GM21526 (cell line): ENCODE measurements at regions not wholly inside any gene's neighbourhood (a gene's known extent, or its start where the extent isn't known, plus 50 kb on each side); places are given as distances from the start of the nearest gene placed in this dataset.

Source experiments
- ATAC-seq: cut with Tn5 transposase; IDR thresholded peaks from one replicate; pipeline ENCODE4 v1.9.1; 2021; ENCODE audit warnings: moderate library complexity; ENCODE audit not compliant: unreplicated experiment, low FRiP score

DNA sequence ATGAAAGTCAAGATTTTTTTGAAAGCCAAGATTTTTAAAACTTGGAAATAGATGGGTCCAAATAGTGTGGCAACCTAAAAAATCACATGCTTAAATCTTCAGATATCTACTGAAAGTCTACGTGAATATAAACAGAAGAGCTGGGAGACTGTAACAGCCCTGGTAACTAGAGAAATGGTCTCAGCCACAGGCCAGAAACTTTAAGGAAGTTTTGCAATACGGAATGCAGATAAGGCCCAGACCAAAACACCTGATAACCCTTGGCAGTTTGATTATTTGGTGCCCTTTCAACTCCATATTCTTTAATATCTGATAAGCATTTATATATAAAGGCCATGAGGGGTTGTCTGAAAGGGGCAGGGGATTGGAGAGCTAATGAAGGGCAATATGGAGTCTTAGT lies 537.3 kb upstream of the TGFBR2 start:
- no peak for ATAC-seq

DNA sequence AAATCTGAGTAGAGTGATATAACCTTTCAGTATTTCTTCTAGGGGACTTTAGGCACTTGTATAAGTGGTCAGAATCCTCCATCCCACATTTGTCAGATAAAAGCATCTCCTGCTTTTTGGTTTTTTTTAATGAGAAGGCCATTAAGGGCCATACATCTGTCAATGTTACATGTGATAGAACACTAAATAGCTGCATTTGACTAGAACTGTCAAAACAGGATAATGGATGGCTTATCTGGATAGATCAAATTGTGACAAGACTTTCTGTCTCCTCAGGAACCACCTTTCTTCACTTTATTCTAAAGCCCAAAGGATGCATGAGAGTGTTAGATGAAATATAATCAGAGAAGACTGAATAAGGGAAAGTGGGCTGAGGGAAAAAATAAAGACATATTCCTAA lies 533.4 kb upstream of the TGFBR2 start:
- no peak for ATAC-seq

DNA sequence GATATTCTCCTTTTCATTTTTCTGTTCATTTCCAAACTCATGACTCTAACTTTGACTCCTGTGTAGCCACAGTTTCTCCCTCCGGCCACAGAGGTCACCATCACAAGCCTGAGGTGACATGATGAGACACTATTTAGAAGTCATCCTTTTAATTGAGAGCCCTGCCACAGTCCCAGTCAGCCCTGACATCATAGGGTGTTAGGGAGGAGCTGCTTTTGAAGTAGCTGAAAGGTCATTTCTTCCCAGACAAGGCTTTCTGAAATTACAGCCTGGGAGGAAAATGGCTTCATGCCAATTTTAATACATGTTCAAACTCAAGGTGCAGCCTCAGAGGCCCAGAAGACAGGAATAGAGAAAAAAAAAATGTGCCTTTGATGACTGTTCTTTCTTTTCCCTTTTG lies 532.8 kb upstream of the TGFBR2 start:
- no peak for ATAC-seq

DNA sequence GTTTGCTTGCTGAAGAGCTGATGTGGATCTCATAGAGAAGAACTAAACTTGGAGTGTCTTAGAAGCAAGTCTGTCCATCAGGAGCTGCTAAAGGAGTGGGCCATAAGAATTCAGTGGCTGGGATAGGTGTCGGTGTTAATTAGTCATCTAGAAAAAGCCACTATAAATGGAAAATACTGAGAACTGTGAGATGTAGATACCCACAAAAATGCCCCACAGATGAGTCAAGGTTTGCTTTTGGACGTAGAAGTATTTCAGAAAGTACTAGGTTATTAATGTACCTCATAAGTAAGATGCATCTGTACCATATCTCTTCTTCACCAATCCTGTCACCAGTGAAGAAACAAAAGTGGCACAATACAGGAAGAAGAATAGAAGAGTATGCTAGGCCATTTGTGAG lies 530.9 kb upstream of the TGFBR2 start:
- ATAC-seq = no peak

DNA sequence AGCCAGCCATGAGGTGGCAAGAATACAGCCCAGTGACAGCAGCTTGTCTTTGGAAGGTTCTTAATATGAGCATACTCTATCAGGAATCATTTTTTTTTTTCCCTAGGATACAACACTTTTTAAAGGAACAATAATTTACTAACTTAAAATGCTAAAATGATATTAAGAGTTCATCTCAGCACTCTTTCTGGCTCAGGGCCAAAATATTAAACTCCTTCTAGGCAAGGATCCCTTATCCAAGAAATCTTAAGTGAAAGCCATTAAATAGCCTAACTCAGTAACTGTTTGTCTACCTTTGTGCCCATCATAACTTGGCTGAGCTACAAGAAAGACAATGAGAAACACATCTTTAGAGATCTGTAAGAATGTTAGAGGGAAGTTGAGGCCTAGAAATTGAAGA lies 529.5 kb upstream of the TGFBR2 start:
- ATAC-seq = no peak

DNA sequence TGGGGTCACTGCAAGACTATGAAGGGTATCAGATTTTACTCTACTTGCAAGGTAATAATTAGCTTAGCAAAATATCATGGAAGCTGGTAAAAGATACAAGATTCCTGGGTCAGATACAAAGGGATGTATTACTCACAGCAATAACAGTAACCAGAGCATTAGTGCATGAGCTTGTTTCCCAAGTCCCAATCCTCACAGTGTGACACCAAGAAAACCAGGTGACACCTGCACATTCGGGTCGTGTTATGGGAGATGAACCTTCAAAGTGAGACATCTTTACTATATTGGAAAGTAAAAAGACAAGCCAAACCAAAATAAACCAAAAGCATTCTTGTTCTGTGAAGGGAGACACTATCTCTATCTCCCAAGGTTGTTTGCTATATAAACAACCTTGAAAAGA lies 528.7 kb upstream of the TGFBR2 start:
- ATAC-seq = no peak

DNA sequence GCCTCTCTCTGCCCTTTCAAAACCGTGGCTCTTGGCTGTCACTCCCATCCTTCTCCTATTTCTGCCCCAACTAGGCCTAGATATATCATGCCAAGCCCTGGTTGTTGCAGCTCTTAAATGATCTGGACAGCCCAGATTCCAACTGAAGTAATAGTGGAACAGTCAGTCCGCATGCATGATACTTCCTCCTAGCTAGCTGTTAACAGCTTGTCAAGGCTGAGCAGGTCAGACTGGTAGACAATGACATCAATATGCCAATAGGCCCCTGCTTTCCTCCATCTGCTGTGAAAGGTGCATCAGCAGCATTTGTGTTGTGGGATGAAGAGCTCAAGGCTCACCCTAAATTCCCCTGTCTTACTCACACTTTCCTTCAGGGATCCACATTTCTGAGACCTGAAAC lies 527.7 kb upstream of the TGFBR2 start:
- ATAC-seq = no peak

DNA sequence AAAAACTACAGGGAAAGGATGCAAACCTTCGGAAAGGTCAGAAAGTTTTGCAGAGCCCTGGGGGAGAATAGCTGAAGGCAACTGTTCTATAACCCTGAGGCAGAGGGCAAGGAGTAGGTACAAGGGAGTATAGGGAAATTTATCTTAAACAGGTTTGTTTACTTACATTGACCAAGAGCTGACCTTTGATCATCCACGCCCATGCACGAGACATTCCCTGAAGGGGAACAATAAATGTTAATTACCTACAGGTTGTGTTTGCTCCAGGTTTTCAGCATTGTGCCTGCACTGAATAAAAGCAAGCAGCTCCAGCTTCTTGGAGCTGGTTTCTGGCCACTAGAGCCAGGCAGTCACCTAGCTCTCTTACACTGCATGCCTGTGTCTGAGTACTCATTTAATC lies 524.5 kb upstream of the TGFBR2 start:
- ATAC-seq = no peak

DNA sequence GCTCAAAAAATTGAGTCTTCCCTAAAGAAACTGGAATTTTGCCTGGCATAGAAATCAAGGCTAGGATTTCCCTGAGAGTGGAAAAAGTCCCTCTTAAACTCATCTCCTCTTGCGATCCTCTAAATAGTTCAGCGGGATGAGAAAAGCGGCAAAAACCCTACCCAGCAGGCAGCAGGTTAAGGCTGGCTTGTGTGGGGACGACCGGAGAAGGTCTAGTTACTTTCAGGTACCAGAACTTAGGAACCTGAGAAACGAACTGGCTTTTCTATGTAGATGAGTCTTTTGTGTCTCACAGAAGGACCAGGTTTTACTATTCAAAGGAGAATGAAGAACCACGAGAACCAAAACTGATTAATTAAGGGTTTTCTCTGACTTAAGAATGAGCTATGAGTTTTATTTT lies 523.7 kb upstream of the TGFBR2 start:
- ATAC-seq = no peak

DNA sequence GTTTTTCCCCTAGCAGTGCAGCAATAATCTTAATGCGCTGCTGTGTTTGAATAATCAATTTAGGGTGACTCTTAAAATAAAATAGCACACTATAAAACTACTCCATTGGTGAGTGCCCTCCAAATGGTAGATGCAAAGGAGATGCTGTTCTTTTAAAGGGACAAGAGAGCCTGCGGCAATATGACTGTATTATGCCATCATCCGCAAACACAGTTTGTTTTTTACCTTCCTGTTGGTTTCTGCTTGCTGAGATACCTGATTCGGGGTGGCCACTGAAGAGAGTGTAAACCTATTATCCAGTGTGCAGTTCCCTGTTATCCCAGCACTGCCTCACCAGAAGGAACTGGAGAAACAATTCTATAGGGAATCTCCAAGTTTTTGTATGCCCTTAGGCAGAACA lies 523.1 kb upstream of the TGFBR2 start:
- no peak for ATAC-seq

DNA sequence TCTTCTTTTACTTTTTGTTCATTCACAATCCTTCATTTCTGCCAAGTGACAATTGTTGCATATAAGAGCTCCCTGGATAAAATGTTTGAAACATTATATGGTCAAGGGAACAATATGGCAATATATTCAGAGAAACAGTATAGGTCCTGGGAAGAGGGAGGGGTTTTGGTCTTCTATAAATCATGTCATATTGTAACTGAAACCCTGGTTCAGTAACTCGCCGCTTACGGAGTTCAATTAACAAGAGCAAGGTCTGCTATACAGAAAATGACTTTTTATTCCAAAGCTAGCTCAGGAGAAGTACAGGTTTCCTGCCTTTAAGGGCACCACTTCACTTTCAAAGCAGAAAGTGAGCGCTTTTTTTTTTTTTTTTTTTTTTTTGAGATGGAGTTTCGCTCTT lies 522.1 kb upstream of the TGFBR2 start:
- no peak for ATAC-seq

DNA sequence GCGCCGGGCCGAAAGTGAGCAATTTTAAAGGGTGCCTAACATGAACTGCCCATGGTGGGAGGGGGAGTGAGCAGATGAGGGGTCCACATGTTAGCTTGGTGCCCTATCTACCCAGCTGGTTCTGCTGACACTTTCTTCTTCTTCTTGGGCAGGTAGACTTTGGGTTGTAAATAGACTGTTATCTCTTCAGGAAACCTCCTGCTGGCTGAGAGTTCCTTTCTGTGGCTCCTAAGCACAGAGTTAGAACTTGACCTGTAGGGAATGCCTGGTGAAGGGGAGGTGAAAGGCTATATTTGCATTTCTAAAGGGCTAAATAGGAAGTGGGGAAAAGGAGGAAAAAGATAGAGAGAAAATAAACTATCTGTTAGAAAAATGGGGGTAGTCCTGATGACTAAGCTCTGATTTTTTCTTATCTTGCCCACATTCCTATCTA lies 521.4 kb upstream of the TGFBR2 start:
- ATAC-seq = no peak

DNA sequence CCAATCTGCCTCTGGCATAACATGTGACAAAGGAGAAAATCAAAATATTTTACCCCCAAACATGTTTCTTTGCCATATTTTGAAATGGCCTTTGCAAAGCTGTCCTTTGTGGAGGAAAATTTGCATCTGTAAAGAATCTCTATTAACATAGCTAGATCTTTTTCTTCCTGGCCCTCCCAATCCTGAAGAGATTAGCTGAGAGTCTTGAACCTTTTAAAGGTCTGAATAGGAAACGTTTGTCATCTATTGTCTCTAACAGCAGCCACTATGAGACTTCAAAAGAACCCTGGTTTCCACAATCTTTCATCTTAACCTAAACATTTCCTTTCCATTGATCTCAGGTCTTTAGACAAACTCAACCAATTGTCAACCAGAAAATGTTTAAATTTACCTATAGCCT lies 520.9 kb upstream of the TGFBR2 start:
- no peak for ATAC-seq

DNA sequence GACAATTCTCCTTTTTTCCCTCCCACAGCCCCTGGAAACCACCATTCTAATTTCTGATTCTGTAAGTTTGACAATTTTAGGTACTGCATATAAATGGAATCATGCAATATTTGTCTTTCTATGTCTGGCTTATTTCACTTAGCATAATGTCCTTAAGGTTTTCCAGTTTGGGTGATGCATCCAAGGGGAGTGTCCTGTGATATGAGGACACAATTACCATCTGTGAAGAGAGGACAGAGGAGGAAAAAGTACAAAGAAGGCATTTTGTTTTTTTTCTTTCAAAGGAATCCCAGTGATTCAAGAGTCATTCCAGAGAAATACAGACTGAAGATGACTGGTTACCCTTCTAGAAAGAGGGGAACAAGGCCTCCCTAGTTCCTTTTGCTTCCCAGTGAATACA lies 514.7 kb upstream of the TGFBR2 start:
- no peak for ATAC-seq

DNA sequence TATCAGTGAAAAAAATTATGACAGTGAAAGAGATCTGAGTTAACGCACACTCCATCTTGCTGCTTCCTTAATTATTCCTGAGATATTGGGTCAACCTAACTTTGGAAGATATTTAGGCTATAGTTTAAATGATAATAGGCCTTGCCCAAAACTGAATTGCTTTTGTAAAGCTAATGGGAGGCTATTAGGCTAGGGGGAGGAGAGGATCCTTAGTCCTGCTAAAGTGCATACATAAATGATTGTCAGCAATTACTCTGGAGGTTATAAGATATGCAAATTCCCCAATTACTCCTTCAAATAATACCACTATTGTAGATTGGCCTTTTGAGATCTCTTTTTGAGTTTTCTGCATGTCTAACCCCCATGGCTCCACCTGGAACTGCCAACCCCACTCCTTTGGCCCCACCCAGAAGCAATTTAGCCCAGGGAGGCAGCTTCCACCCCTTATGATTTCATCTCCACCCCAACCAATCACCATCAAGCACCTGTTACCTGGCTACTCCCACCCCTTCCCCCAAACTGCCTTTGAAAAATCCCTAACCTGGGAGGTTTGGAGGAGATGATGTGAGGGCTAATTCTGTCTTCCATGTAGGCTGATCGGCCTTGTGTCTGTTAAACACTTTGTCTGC lies 509.3 kb upstream of the TGFBR2 start:
- no peak for ATAC-seq

DNA sequence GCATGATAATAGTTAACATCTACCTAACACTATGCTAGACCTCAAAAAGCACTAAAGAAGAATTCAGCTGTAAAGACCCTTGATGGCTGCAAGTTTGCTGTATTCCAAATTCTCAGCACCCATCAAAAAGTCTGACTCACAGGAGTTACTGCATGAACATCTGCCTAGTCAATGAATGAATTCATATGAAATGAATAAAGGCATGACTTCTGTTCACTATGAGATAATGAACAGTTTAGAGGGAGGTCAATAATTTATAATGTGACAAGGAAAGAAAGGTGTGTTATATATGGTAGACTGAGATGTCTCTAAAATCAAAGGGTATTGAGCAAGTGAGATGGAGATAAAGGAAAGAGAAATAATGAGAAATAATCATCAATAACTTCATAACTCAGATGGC lies 508.2 kb upstream of the TGFBR2 start:
- ATAC-seq = no peak

DNA sequence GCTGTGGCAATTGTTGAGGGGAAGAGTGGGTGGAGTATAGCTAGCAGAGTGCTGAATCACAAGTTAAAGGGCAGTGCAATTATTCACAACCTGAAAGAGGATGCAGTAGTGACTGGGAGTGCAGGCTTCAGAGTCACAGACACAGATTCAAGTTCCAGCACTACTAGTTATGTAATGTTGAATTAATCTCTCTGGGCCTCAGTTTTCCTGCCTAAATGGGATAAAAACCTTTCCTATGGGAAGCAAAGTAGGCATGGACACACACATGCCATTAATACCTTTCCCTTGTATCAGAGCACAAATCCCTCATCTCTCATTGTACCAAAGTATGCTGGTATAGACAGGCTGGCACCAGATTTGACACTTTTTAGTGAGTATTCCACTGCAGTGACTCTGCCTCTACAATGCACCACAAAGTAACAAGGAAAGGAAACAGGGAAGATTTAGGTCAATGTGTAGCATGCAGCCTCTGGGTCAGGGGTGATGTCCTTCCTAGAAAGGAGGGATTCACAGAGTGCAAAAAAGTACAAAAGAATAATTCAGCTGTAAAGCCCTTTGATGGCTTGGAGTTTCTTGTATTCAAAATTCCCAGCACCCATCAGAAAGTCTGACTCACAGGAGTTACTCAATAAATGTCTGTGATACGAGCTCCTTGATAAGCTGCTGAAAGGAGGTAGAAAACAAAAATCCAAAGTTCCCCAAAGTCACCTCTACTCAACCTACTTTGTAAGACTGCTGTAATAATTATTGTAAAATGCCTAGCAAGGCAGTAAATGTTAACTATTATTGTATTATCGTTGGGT lies 507.5 kb upstream of the TGFBR2 start:
- ATAC-seq = no peak

DNA sequence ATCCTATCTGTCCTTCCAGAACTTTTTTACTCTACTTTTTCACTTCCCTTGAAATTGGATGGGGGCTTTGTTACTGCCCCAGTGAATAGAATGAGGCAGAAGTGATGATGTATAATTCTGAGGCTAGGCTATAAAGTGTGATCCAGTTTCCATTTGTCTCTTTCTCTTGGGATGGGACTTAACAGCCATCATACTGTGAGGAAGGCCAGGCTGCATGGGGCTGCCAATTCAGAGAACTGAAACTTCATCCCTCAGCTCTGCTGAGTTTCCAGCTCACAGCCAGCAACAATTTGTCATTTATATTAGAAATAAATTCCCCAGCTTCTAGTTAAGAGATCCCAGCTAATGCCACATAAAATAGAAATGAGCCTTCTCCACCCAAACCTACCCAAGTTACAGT lies 504.0 kb upstream of the TGFBR2 start:
- ATAC-seq = no peak

DNA sequence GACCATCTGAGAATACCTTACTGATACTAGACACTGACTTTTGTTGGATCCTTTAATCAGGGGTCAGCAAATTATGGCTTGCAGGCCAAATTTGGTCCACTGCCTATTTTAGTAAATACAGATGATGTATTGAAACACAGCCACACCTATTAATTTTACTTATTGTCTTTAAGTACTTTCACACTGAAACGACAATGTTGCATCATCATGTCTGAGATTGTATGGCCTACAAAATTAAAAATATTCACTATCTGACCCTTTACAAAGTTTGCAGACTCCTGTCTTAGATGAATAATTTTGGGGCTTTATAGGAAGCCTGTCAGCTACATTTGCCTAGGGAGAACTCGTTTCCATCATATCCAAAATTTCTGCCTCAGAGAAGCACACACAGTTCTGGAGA lies 503.2 kb upstream of the TGFBR2 start:
- ATAC-seq = no peak

DNA sequence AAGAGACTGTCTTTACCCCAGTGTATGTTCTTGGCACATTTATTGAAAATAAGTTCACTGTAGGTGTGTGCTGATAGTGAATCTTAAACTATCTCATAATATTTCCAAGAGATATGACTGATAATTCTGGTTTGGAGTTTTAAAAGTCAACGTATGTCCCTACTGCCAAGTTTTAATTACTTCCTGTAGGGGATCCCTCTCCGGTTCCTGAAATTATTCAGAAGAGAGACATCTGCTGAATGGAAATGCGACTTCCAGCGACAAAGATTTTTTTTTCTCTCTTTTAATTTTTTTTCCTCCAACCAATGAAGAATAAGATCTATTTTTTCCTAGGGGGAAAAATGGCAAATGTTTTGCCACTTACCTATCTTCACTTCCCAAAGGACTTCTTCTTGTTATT lies 498.9 kb upstream of the TGFBR2 start:
- ATAC-seq = no peak

DNA sequence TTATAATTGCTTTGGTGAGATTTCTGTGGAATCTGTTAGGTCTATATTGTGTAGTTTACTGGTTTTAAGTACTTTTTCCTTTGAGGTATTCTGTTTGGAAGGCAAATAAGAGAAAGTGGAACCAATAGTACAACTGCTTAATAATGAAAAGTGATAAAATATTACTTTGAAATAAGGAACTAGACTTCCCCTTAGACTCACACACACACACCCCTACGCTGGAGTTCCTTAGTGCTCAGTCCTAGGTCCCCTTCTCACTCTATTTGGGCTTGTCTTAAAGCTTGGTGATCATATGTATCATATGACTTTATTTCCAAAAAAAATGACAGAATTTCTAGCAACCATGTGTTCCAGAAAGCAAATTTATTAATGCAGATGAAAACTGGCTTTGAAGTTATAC lies 494.0 kb upstream of the TGFBR2 start:
- no peak for ATAC-seq

DNA sequence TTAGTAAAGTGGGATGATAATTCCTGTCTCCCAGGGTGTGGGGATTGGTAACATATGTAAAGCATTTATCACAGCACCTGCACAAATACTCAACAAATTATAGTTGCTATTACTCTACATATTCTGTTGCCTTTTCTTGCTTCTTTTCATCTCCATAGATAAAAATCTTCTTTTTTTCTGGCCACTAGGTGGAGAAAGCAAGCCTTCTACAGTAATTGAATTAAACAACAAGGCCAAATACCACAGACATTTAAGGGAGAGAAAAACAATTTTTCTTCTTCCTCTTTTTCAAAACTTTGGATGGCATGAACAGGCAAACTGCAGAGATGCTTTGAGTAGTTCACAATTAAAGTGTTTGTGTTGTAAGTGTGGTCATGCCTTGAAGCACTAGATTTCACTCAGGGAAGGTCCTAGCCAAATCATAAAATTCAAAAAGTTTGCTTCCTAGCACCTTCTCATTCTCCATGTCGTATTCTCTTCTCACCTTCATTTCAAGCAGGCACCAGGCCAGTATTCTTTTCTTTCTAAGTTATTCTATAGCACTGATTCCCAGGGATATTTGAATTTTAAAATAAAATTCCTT lies 493.4 kb upstream of the TGFBR2 start:
- no peak for ATAC-seq
